HepG2 (cell line): ENCODE measurements at regions not wholly inside any gene's neighbourhood (a gene's known extent, or its start where the extent isn't known, plus 50 kb on each side); places are given as distances from the start of the nearest gene placed in this dataset.

Experiments
- EP300 ChIP-seq, 3 experiments: sonication (generic) in 1 of 3; formaldehyde crosslinking in 1 of 3; IDR thresholded peaks; 2 replicates each; pipeline versions ENCODE4 v1.5.1 to v1.6.1; 2011 to 2020; ENCODE audit warnings: low read depth in 2 of 3, low read length in 2 of 3, borderline replicate concordance in 1 of 3, improper control_type of control experiment in 1 of 3, mild to moderate bottlenecking in 1 of 3, missing genetic modification reagents in 1 of 3, moderate library complexity in 1 of 3
- GABPB1 ChIP-seq: IDR thresholded peaks from 2 replicates; pipeline ENCODE4 v1.6.1; 2016; ENCODE audit warnings: mild to moderate bottlenecking, missing genetic modification reagents, moderate library complexity, missing compliant biosample characterization
- TF ChIP-seq, protein P1 (sequence below): sonication (generic); formaldehyde crosslinking; IDR thresholded peaks from 2 replicates; pipeline ENCODE4 v1.4.0; 2020; ENCODE audit warnings: mild to moderate bottlenecking, missing genetic modification reagents

DNA sequence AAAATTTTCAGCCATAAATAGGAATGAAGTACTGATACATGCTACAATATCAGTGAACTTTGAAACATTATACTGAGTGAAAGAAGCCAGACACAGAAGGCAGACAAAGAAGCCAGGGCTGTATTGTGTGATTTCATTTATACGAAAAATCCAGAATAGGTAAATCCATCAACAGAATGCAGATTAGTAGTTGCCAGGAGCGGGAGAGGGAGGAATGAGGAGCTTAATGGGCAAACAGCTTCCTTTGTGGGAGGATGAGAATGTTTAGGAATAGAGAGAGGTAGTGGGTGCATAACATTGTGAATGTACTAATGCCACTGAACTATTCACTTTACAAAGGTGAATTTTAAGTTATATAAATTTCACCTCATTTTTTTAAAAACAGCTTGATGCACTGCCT, 103.3 kb upstream of the SERTM1 start:
- TF ChIP-seq EP300 (IDR thresholded peaks at IDR 0.05; ENCODE audit: low read depth in 2 of 2, low read length in 2 of 2) = no peak
- TF ChIP-seq EP300 (CRISPR knock-in tag; IDR thresholded peaks at IDR 0.05; ENCODE audit: borderline replicate concordance) = no peak
- TF ChIP-seq GABPB1 (CRISPR knock-in tag) = no peak
- TF ChIP-seq, protein P1, sequence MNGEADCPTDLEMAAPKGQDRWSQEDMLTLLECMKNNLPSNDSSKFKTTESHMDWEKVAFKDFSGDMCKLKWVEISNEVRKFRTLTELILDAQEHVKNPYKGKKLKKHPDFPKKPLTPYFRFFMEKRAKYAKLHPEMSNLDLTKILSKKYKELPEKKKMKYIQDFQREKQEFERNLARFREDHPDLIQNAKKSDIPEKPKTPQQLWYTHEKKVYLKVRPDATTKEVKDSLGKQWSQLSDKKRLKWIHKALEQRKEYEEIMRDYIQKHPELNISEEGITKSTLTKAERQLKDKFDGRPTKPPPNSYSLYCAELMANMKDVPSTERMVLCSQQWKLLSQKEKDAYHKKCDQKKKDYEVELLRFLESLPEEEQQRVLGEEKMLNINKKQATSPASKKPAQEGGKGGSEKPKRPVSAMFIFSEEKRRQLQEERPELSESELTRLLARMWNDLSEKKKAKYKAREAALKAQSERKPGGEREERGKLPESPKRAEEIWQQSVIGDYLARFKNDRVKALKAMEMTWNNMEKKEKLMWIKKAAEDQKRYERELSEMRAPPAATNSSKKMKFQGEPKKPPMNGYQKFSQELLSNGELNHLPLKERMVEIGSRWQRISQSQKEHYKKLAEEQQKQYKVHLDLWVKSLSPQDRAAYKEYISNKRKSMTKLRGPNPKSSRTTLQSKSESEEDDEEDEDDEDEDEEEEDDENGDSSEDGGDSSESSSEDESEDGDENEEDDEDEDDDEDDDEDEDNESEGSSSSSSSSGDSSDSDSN = no peak
